ENCODE measurements at regions not wholly inside any gene's neighbourhood (a gene's known extent, or its start where the extent isn't known, plus 50 kb on each side); places are given as distances from the start of the nearest gene placed in this dataset.

GRCh38 chr20:52461582-52461981 is 270.0 kb upstream of the ZFP64 start:
- H3K9me3 ChIP-seq, result no peaks in the 10 kb centered on the region
- TF ChIP-seq CTCF (IDR thresholded peaks at IDR 0.05) (no peak), POLR2A (IDR thresholded peaks at IDR 0.05) (no peak), POLR2AphosphoS5 (IDR thresholded peaks at IDR 0.05) (no peak), EP300 (IDR thresholded peaks at IDR 0.05; ENCODE audit: low read depth) (no peak)
- peaks cover 10% of the 10 kb centered on the region for H3K27me3 ChIP-seq
- H3K4me1 ChIP-seq, result no peaks in the 10 kb centered on the region
- DNase-seq, result no peak
- H3K27ac ChIP-seq, result no peak overlapping the region
- H3K36me3 ChIP-seq, result no peaks in the 10 kb centered on the region
- in situ Hi-C loops (cut with MboI; ENCODE audit: low pct_ligation_motif_present in 1 of 4, low pct_unique_long_range_greater_than_20kb in 1 of 4, low sequenced_read_pairs in 3 of 4), result no loop called here
- WGBS, 2 donors (ENCODE audit: low coverage in 1 of 2), result 71% methylated on average over 7 of the region's 7 CpGs; no CpG with 5 or more reads in 1 of the 2 donors
- intact Hi-C loops (cut with DNase I; ENCODE audit: low total_unique reads), result no loop called here
- H3K4me3 ChIP-seq, result no peak overlapping the region

- no peak for DNase-seq
- H3K27me3 ChIP-seq, result peaks cover 10% of the 10 kb centered on the region
- intact Hi-C loops (cut with DNase I; ENCODE audit: low total_unique reads), result no loop called here
- TF ChIP-seq POLR2AphosphoS5 (IDR thresholded peaks at IDR 0.05) (no peak), POLR2A (IDR thresholded peaks at IDR 0.05) (no peak), CTCF (IDR thresholded peaks at IDR 0.05) (no peak), EP300 (IDR thresholded peaks at IDR 0.05; ENCODE audit: low read depth) (no peak)
- in situ Hi-C loops (cut with MboI; ENCODE audit: low pct_ligation_motif_present in 1 of 4, low pct_unique_long_range_greater_than_20kb in 1 of 4, low sequenced_read_pairs in 3 of 4), result no loop called here
- no peaks in the 10 kb centered on the region for H3K36me3 ChIP-seq
- no peaks in the 10 kb centered on the region for H3K4me1 ChIP-seq
- H3K4me3 ChIP-seq, result no peak overlapping the region
- 83 to 87% methylated on average over 4 of the region's 4 CpGs for WGBS, 2 donors (ENCODE audit: low coverage in 1 of 2)
- no peaks in the 10 kb centered on the region for H3K9me3 ChIP-seq
- no peak overlapping the region for H3K27ac ChIP-seq
Measured at GRCh38 chr20:52459150-52459549, 267.6 kb upstream of the ZFP64 start.

- WGBS, 2 donors (ENCODE audit: low coverage in 1 of 2), result 71 to 94% methylated on average over 2 of the region's 2 CpGs
- H3K9me3 ChIP-seq, result no peaks in the 10 kb centered on the region
- H3K36me3 ChIP-seq, result no peaks in the 10 kb centered on the region
- in situ Hi-C loops (cut with MboI; ENCODE audit: low pct_ligation_motif_present in 1 of 4, low pct_unique_long_range_greater_than_20kb in 1 of 4, low sequenced_read_pairs in 3 of 4) (no loop called here), intact Hi-C loops (cut with DNase I; ENCODE audit: low total_unique reads) (no loop called here)
- peaks cover 10% of the 10 kb centered on the region for H3K27me3 ChIP-seq
- no peaks in the 10 kb centered on the region for H3K4me1 ChIP-seq
- no peak for TF ChIP-seq EP300 (IDR thresholded peaks at IDR 0.05; ENCODE audit: low read depth)
- no peak for TF ChIP-seq CTCF (IDR thresholded peaks at IDR 0.05)
- no peak for TF ChIP-seq POLR2AphosphoS5 (IDR thresholded peaks at IDR 0.05)
- H3K4me3 ChIP-seq, result no peak overlapping the region
- DNase-seq, result no peak
- no peak overlapping the region for H3K27ac ChIP-seq
Measured at GRCh38 chr20:52457826-52458225, 266.2 kb upstream of the ZFP64 start.

GRCh38 chr20:52454660-52455059 is 263.1 kb upstream of the ZFP64 start:
- no peaks in the 10 kb centered on the region for H3K36me3 ChIP-seq
- H3K4me3 ChIP-seq, result no peak overlapping the region
- intact Hi-C loops (cut with DNase I; ENCODE audit: low total_unique reads) (no loop called here), in situ Hi-C loops (cut with MboI; ENCODE audit: low pct_ligation_motif_present in 1 of 4, low pct_unique_long_range_greater_than_20kb in 1 of 4, low sequenced_read_pairs in 3 of 4) (no loop called here)
- WGBS, 2 donors (ENCODE audit: low coverage in 1 of 2), result 40 to 64% methylated on average over 1 to 2 of the region's 2 CpGs
- H3K27me3 ChIP-seq, result no peaks in the 10 kb centered on the region
- no peak overlapping the region for H3K27ac ChIP-seq
- DNase-seq, result no peak
- no peak for TF ChIP-seq POLR2AphosphoS5 (IDR thresholded peaks at IDR 0.05)
- no peak for TF ChIP-seq EP300 (IDR thresholded peaks at IDR 0.05; ENCODE audit: low read depth)
- no peak for TF ChIP-seq POLR2A (IDR thresholded peaks at IDR 0.05)
- TF ChIP-seq CTCF (IDR thresholded peaks at IDR 0.05), result no peak
- no peaks in the 10 kb centered on the region for H3K9me3 ChIP-seq
- no peaks in the 10 kb centered on the region for H3K4me1 ChIP-seq
